Stimulated activated naive B cell treated with anti-CD40 and anti-IgM and Interleukin-4, amounts not matched to agents 10 μg/mL and 1 μg/mL and 100 μg/mL, for 72 hours (primary cell): ENCODE measurements at regions not wholly inside any gene's neighbourhood (a gene's known extent, or its start where the extent isn't known, plus 50 kb on each side); places are given as distances from the start of the nearest gene placed in this dataset.
"Not testable (repeated sequence)": the region's sequence is repeated elsewhere in the genome, so short reads cannot be mapped to it uniquely, and the experiment has no call there.

Source experiments
- ATAC-seq, 2 donors: fragments of 150-1000 bp; cut with Tn5 transposase; replicated peaks; 2 replicates each; pipeline ENCODE4 v1.10.0; 2021; ENCODE audit warnings: moderate library complexity in 1 of 2
- DNase-seq: peaks from one replicate; pipeline ENCODE4 v3.0.0; 2021
- H3K27ac Mint-ChIP-seq: one replicate; pipeline ENCODE4 v1.8.0; 2022; ENCODE audit warnings: mild to moderate bottlenecking, mixed read lengths
- H3K27me3 Mint-ChIP-seq, 2 donors: one replicate each; pipeline ENCODE4 v1.8.0; 2022; ENCODE audit warnings: mixed read lengths in 2 of 2
- H3K36me3 Mint-ChIP-seq, 2 donors: one replicate each; pipeline ENCODE4 v1.8.0; 2022; ENCODE audit warnings: mixed read lengths in 2 of 2, mild to moderate bottlenecking in 1 of 2
- H3K4me1 Mint-ChIP-seq, 2 donors: one replicate each; pipeline ENCODE4 v1.8.0; 2022; ENCODE audit warnings: mixed read lengths in 2 of 2, mild to moderate bottlenecking in 1 of 2
- H3K4me3 Mint-ChIP-seq, 2 donors: one replicate each; pipeline ENCODE4 v1.8.0; 2022; ENCODE audit warnings: mild to moderate bottlenecking in 2 of 2, mixed read lengths in 2 of 2, moderate library complexity in 1 of 2
- H3K9me3 Mint-ChIP-seq, 2 donors: one replicate each; pipeline ENCODE4 v1.8.0; 2022; ENCODE audit warnings: mixed read lengths in 2 of 2, mild to moderate bottlenecking in 1 of 2

GRCh38 chr6:84333842-84334241, 106.4 kb upstream of the CEP162 start:
- no peaks in the 10 kb centered on the region for H3K27me3 Mint-ChIP-seq
- no peak overlapping the region for H3K27ac Mint-ChIP-seq
- H3K36me3 Mint-ChIP-seq, result no peaks in the 10 kb centered on the region
- DNase-seq (no peak), ATAC-seq (no peak)
- peaks cover 4 to 8% of the 10 kb centered on the region in 2 donors for H3K4me1 Mint-ChIP-seq
- H3K9me3 Mint-ChIP-seq, result peaks cover 6 to 15% of the 10 kb centered on the region in 2 donors
- no peak overlapping the region for H3K4me3 Mint-ChIP-seq

GRCh38 chr6:84332139-84333034, 104.9 kb upstream of the CEP162 start:
- Mint-ChIP-seq H3K27me3 (no peaks in the 10 kb centered on the region), H3K9me3 (peaks cover 5 to 11% of the 10 kb centered on the region in 2 donors), H3K4me3 (no peak overlapping the region), H3K36me3 (no peaks in the 10 kb centered on the region), H3K27ac (no peak overlapping the region), H3K4me1 (peaks cover 4 to 8% of the 10 kb centered on the region in 2 donors)
- DNase-seq, result no peak
- ATAC-seq, result peak; percentile 67 to 81

GRCh38 chr6:84330325-84330724, 102.9 kb upstream of the CEP162 start:
- H3K36me3 Mint-ChIP-seq, result no peaks in the 10 kb centered on the region
- ATAC-seq, result no peak
- H3K4me1 Mint-ChIP-seq, result peaks cover 4 to 8% of the 10 kb centered on the region in 2 donors
- H3K27ac Mint-ChIP-seq, result no peak overlapping the region
- no peak overlapping the region for H3K4me3 Mint-ChIP-seq
- DNase-seq, result no peak
- H3K27me3 Mint-ChIP-seq, result no peaks in the 10 kb centered on the region
- no peaks in the 10 kb centered on the region for H3K9me3 Mint-ChIP-seq

GRCh38 chr6:84329516-84329915, 102.1 kb upstream of the CEP162 start:
- no peaks in the 10 kb centered on the region for H3K36me3 Mint-ChIP-seq
- peaks cover 4 to 8% of the 10 kb centered on the region in 2 donors for H3K4me1 Mint-ChIP-seq
- no peaks in the 10 kb centered on the region for H3K27me3 Mint-ChIP-seq
- no peak overlapping the region for H3K27ac Mint-ChIP-seq
- H3K9me3 Mint-ChIP-seq, result no peaks in the 10 kb centered on the region
- ATAC-seq, result no peak
- DNase-seq, result no peak
- no peak overlapping the region for H3K4me3 Mint-ChIP-seq

GRCh38 chr6:84329077-84329476, 101.6 kb upstream of the CEP162 start:
- H3K4me1 Mint-ChIP-seq, result peaks cover 4 to 8% of the 10 kb centered on the region in 2 donors
- H3K9me3 Mint-ChIP-seq, result no peaks in the 10 kb centered on the region
- ATAC-seq (no peak), DNase-seq (no peak)
- H3K27me3 Mint-ChIP-seq, result no peaks in the 10 kb centered on the region
- no peak overlapping the region for H3K27ac Mint-ChIP-seq
- no peak overlapping the region for H3K4me3 Mint-ChIP-seq
- H3K36me3 Mint-ChIP-seq, result no peaks in the 10 kb centered on the region

GRCh38 chr6:84317463-84317862, 90.0 kb upstream of the CEP162 start:
- Mint-ChIP-seq H3K36me3 (no peaks in the 10 kb centered on the region), H3K4me3 (no peak overlapping the region), H3K27ac (no peak overlapping the region), H3K4me1 (no peaks in the 10 kb centered on the region), H3K27me3 (peaks cover 0 to 3% of the 10 kb centered on the region in 2 donors), H3K9me3 (peaks cover 11 to 13% of the 10 kb centered on the region in 2 donors)
- DNase-seq, result no peak
- ATAC-seq, result no peak

- H3K4me1 Mint-ChIP-seq, result no peaks in the 10 kb centered on the region
- no peaks in the 10 kb centered on the region for H3K36me3 Mint-ChIP-seq
Observed at GRCh38 chr6:84314377-84314898, 87.0 kb upstream of the CEP162 start.

GRCh38 chr6:84309336-84309735, 81.9 kb upstream of the CEP162 start:
- DNase-seq, result no peak
- H3K4me3 Mint-ChIP-seq, result no peak overlapping the region
- no peaks in the 10 kb centered on the region for H3K4me1 Mint-ChIP-seq
- no peaks in the 10 kb centered on the region for H3K27me3 Mint-ChIP-seq
- peaks cover 0 to 4% of the 10 kb centered on the region in 2 donors for H3K9me3 Mint-ChIP-seq
- H3K36me3 Mint-ChIP-seq, result no peaks in the 10 kb centered on the region
- ATAC-seq, result no peak
- no peak overlapping the region for H3K27ac Mint-ChIP-seq

More at GRCh38 chr6:84314377-84314898, 87.0 kb upstream of the CEP162 start:
- H3K27me3 Mint-ChIP-seq, result no peaks in the 10 kb centered on the region
- no peak overlapping the region for H3K27ac Mint-ChIP-seq
- H3K4me3 Mint-ChIP-seq, result no peak overlapping the region
- ATAC-seq (no peak), DNase-seq (no peak)
- peaks cover 11 to 13% of the 10 kb centered on the region in 2 donors for H3K9me3 Mint-ChIP-seq

GRCh38 chr6:84304881-84305280, 77.4 kb upstream of the CEP162 start:
- no peaks in the 10 kb centered on the region for H3K36me3 Mint-ChIP-seq
- H3K27me3 Mint-ChIP-seq, result no peaks in the 10 kb centered on the region
- DNase-seq, result no peak
- no peak overlapping the region for H3K27ac Mint-ChIP-seq
- no peak overlapping the region for H3K4me3 Mint-ChIP-seq
- H3K9me3 Mint-ChIP-seq, result peaks cover 0 to 4% of the 10 kb centered on the region in 2 donors
- no peaks in the 10 kb centered on the region for H3K4me1 Mint-ChIP-seq
- ATAC-seq, result no peak

- H3K27ac Mint-ChIP-seq, DNase-seq, H3K4me3 Mint-ChIP-seq, H3K36me3 Mint-ChIP-seq, H3K27me3 Mint-ChIP-seq, ATAC-seq, H3K4me1 Mint-ChIP-seq: not testable (repeated sequence)
- H3K9me3 Mint-ChIP-seq, result peaks cover 22 to 29% of the 10 kb centered on the region in 2 donors
Observed at GRCh38 chr6:84291033-84291432, 63.6 kb upstream of the CEP162 start.

- ATAC-seq (no peak), DNase-seq (no peak)
- Mint-ChIP-seq H3K9me3 (peaks cover 6 to 7% of the 10 kb centered on the region in 2 donors), H3K27me3 (peaks cover 15 to 24% of the 10 kb centered on the region in 2 donors), H3K4me1 (no peaks in the 10 kb centered on the region), H3K36me3 (no peaks in the 10 kb centered on the region), H3K27ac (no peak overlapping the region), H3K4me3 (no peak overlapping the region)
Observed at GRCh38 chr6:84284428-84285049, 57.1 kb upstream of the CEP162 start.

GRCh38 chr6:84282550-84282949, 55.1 kb upstream of the CEP162 start:
- H3K4me1 Mint-ChIP-seq, result no peaks in the 10 kb centered on the region
- no peaks in the 10 kb centered on the region for H3K36me3 Mint-ChIP-seq
- peaks cover 15 to 24% of the 10 kb centered on the region in 2 donors for H3K27me3 Mint-ChIP-seq
- H3K9me3 Mint-ChIP-seq, result no peaks in the 10 kb centered on the region
- ATAC-seq (no peak), DNase-seq (no peak)
- no peak overlapping the region for H3K4me3 Mint-ChIP-seq
- no peak overlapping the region for H3K27ac Mint-ChIP-seq

- ATAC-seq (no peak), DNase-seq (no peak)
- no peaks in the 10 kb centered on the region for H3K9me3 Mint-ChIP-seq
- no peak overlapping the region for H3K4me3 Mint-ChIP-seq
- H3K27ac Mint-ChIP-seq, result no peak overlapping the region
- H3K36me3 Mint-ChIP-seq, result no peaks in the 10 kb centered on the region
- no peaks in the 10 kb centered on the region for H3K4me1 Mint-ChIP-seq
- H3K27me3 Mint-ChIP-seq, result peaks cover 14 to 30% of the 10 kb centered on the region in 2 donors
Observed at GRCh38 chr6:84280639-84281038, 53.2 kb upstream of the CEP162 start.

- Mint-ChIP-seq H3K27me3 (peaks cover 14 to 30% of the 10 kb centered on the region in 2 donors), H3K4me1 (no peaks in the 10 kb centered on the region), H3K9me3 (no peaks in the 10 kb centered on the region), H3K4me3 (no peak overlapping the region), H3K27ac (no peak overlapping the region), H3K36me3 (no peaks in the 10 kb centered on the region)
- no peak for ATAC-seq
- DNase-seq, result no peak
Observed at GRCh38 chr6:84280030-84280429, 52.6 kb upstream of the CEP162 start.
